Stimulated activated CD4-positive, alpha-beta T cell treated with anti-CD3 and anti-CD28 coated beads, Interleukin-4, amount 100 ng/mL, for 1 hour (primary cell): ENCODE measurements at regions not wholly inside any gene's neighbourhood (a gene's known extent, or its start where the extent isn't known, plus 50 kb on each side); places are given as distances from the start of the nearest gene placed in this dataset.

Source experiments
- DNase-seq: peaks from one replicate; pipeline ENCODE4 v3.0.0-alpha.2; 2020

- DNase-seq: no peak
Measured at GRCh38 chr2:121036226-121036692, 248.7 kb downstream of the TFCP2L1 start.

- no peak for DNase-seq
Measured at GRCh38 chr2:121037480-121037879, 247.5 kb downstream of the TFCP2L1 start.

DNA sequence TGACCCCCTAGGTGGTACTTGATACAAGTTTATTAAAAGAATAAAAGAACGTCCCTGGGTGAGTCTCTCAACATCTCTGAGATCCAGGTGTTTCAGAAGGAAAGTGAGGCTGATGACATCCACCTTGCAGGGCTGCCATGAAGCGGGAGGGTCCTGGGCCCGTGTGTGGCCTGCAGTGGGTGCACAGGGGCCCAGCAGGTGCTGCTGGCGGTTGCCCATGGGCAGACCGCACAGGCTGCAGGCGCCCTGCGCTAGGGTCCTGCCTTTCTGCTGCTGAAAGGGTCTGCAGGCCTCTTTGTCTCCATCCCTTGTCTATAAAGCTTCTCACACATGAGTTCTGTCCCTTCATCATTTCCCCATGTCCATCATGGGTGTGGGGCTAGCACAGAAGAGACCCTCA, 247.0 kb downstream of the TFCP2L1 start:
- DNase-seq: no peak

DNA sequence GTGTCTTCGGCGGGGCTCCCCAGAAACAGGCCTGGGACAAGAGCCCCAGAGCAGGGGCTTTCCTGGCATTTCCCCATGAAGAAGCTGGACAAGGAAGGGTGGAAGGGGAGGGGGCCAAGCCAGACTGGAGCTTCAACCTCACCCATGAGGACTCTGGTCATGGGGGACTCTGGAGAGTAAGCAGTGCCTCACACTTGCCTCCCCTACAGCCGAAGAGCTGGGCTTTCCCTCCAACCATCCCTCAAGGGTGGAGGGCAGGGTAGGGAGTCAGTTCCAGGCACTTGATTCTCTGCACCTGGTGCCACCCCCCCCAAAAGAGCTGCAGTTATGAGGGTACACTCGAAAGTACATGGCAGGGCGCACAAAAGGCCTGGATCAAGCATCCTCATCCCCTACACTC, 246.6 kb downstream of the TFCP2L1 start:
- DNase-seq: no peak

DNA sequence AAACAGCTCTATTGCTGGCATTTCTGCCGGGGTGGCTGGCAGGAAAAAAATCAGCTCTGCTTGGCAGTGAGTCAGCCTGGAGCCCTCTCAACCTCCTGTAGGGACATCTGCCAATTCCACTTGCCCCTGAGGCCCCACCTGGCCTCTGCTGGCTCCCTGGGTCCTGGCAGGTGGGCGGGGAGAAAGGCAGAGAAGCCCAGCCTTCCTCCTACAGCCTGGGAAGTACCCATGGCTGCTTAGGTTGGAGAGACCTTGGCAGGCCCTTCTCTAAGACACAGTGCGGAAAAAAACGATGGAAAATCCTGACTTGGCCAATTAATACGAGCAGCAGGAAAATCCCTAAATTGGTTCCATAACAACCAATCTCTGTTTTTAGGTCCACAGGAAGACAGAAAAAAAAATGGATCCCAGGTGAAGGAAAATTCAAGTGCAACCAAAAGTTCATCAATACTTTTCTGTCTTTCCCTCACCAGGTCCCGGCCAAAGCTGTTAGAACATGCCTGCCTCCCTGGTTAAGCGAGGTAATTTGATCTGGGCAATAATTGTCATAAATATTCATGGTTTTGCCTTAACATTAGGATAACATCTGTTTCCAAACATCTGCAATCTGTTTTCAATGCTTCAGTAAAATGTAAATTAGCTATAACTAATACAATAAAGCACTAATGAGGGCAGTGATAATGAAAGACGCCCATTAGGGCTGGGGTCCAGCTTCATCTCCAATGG, 245.9 kb downstream of the TFCP2L1 start:
- DNase-seq: no peak

DNA sequence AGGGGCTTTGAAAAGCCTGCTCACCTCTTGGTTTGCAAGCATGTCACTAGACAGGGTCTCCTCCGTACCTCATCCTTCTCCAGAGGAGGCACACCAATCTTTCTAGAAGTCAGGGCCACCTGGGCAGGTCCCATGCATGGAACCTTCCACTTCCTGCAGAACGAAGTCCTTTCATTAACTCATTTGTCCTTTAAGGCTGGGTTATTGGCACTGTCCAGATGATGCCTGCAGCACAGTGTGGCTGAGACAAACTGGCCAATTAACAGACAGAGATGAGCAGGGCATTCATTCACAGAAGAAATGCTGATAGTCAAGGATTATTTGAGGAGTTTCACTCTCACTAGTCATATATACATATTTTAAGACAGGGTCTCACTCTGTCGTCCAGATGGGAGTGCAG, 245.3 kb downstream of the TFCP2L1 start:
- DNase-seq: no peak

DNA sequence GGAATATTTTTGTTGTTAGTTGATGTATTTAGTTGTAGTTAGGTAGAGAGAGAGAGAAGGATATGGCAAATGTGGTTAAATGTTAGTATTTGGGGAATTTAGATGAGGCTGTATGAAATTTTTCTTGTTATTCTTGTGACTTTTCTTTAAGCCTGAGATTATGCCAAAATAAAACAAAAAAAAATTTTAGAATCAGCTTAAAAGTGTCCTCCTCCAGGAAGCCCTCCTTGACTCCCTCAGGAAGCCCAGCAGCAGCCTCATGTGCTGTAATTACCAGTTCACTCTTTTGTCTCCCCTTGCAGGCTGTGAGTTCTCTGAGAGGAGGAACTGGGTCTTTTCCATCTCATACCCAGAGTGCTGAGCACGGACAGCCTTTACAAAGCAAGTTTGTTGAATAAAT, 243.5 kb downstream of the TFCP2L1 start:
- DNase-seq: no peak

DNA sequence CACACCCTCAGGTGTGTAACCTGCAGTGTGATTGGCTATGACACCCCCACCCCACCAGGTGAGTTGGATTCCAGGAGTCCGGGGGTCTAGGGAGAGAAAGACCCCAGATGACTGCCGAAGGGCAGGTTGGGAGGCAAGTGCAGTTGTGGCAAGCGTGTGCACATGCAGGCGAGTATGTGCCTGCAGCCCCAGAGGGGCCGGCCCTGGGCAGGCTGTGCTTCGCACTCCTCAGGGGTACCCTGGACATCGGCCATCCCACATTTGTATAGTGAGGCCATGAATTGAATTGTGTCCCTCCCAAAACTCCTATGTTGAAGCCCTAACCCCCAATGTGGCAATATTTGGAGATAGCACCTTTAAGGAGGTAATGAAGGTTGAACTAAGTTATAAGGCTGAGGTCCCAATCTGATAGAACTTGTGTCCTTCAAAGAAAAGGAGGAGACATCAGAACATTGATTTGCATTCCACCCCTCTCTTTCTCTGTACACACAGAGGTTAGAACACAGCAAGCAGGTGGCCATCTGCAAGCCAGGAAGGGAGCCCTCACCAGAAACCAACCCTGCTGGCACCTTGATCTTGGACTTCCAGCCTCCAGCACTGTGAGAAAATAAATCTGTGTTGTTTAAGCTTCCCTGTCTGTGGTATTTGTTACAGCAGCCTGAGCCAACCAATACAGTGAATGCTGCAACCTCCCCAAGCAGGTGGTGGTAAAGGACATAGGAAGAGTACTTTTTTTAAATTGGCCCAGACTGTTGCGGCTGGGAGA, 241.8 kb downstream of the TFCP2L1 start:
- DNase-seq: no peak

GRCh38 chr2:121043827-121044222, 241.2 kb downstream of the TFCP2L1 start:
- DNase-seq: no peak

DNA sequence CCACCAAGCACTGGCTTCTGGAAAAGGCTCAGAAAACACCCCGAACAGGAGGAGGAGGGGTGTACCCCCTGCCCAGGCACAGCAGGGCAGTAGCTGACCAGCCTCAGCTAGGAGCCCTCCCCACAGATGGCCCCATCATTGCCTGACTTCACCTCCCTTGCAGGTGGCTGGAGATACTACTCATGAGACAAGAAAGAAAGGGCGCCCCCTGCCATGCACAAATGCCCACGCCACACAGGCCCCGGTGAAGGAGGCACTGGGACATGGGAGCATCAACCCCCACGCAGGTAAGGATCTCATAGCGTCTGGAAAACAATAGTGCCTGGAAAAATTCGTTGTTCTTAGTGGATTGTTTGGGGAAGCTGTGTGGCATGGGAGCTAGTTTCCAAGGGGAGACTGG, 240.6 kb downstream of the TFCP2L1 start:
- no peak for DNase-seq

- no peak for DNase-seq
Measured at GRCh38 chr2:121045245-121045644, 239.8 kb downstream of the TFCP2L1 start.

DNA sequence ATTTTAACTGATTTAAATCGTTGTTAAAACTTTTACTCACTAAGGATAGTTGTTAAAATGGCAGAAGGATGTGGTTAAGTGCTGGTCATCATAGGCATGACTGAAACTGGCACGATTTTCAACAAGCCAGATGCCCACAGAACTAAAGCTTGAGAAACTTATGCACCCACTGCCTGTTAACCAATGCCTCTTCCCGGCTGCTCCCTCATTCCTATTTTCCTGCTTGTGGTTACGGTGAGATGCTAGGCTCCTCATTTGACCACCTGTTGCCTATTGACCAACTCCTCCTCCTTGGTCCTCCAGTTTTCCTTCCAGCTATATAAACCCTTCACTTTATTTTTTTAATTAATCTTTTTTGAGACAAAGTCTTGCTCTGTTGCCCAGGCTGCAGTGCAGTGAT, 238.7 kb downstream of the TFCP2L1 start:
- no peak for DNase-seq

- DNase-seq: no peak
Measured at GRCh38 chr2:121047383-121047782, 237.6 kb downstream of the TFCP2L1 start.

DNA sequence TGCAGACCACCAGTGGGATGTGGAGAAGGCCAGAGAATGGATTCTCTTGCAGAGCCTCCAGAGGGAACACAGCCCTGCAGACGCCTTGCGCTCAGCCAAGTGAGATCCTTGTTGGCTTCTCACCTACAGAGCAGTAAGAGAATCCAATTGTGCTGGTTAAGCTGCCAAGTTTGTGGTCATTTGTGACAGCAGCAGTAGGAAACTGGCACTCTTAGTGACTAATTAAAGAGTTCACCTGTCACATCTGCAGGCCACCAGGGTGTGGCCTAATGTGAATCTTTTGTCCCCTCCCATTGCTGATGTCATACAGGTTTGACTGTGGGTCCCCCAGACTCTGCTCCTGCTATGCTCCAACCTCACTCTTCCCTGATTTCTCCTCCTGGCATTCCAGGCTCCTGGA, 235.9 kb downstream of the TFCP2L1 start:
- DNase-seq: no peak

GRCh38 chr2:121049950-121050585, 234.9 kb downstream of the TFCP2L1 start:
- DNase-seq: no peak

DNA sequence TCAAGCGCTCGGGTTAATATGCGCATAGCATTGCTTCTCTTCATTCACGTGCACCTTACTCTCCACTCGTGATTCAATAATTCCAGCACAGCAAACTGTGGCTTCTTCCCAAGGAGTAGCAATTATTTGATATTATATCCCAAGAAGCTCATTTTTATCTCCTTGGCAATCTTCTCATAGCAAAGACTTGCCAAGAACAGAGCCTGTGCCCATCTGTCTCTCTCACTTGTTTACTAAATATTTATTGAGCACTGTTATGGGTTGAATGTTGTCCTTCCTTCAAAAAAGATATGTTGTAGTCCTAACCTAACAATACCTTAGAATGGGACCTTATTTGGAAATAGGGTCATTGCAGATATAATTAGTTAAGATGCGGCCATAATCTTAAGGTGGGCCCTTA, 233.7 kb downstream of the TFCP2L1 start:
- DNase-seq: no peak

DNA sequence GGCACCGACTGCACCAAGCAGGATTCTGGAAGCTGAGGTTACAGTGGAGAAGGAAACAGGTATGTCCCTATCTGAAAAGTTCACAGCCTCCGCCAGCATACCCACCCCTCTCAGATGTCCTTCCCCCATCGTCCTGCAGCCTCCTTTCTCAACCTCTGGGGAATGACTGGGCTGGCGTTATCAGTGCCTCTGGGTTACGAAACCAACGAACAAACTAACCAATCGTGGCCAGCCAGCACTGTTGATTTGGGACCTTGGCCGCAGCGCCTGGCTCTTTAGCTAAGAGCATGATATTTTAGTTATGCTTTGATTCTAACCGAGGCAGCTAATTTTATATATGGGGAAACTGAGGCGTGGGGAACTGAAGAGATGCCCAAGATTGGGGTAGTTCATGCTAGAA, 233.0 kb downstream of the TFCP2L1 start:
- DNase-seq: no peak

DNA sequence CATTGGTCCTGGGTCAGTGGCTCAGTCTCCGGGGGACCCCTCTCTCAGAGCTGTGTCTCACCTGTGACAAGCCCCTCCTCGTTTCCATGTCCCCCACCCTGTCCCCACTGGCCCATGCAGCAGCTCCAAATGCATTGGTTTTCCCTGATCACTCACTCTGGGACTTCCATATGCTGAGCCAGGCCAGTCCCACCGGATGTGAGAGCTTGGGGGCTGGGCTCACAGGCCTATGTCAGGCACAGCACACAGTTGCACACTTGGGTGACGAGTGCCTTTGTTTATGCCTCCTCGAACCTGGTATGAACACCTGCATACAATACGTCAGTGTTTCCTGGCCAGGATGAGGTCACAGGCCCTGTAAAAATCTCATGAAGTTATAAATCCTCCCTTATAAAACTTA, 232.5 kb downstream of the TFCP2L1 start:
- no peak for DNase-seq

- DNase-seq: no peak
Measured at GRCh38 chr2:121055088-121055487, 229.9 kb downstream of the TFCP2L1 start.

DNA sequence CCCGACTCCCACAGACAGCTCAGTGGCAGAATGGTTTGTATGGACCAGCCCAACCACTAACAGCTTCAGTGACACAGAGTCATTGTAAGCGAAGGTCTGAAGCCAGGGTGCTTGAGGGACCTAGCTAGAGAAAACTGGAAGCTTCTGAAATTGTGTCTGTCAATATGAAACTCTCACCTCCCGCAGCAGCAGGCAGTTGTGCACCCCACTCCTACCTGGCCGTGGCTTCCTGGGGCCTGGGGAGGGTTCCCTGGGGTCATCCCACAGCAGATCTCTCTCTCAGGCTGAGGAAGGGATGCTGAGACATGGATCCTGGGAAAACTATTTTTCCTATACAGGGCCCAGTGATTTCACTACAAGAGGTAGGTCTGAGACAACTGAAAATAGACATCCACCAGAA, 229.5 kb downstream of the TFCP2L1 start:
- DNase-seq: no peak

DNA sequence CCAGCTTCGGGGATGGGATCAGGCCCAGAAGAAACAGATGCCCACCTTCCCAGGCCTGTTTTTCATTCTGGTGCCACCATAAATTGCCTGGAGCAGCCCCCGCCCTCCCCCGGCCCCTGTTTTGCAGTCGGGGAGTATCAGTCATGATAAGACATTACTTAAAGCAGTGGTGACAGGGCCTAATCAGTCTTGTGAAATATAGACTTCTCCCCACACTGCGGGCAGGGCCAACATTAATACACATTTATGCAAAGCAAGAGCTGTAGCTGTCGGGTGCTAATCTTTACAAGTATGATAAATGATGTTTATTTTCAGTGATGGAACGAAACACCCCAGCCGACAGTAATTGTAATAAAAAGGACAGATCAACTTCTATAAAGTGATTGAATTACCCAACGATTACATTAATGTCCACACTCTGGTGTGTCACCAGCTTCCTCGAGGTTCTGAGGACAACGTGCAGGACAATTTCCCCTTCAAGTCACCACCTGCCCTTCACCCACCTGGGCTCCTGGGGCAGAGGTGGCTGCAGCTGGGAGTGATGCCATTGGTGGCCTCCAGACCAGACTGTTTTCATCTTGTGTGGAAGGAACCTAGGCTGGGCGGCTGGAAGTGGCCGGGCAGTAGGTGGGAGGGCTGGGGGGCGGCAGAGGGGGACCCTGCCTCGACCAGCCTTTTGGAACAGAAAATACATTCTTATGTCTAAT, 226.0 kb downstream of the TFCP2L1 start:
- DNase-seq: no peak

DNA sequence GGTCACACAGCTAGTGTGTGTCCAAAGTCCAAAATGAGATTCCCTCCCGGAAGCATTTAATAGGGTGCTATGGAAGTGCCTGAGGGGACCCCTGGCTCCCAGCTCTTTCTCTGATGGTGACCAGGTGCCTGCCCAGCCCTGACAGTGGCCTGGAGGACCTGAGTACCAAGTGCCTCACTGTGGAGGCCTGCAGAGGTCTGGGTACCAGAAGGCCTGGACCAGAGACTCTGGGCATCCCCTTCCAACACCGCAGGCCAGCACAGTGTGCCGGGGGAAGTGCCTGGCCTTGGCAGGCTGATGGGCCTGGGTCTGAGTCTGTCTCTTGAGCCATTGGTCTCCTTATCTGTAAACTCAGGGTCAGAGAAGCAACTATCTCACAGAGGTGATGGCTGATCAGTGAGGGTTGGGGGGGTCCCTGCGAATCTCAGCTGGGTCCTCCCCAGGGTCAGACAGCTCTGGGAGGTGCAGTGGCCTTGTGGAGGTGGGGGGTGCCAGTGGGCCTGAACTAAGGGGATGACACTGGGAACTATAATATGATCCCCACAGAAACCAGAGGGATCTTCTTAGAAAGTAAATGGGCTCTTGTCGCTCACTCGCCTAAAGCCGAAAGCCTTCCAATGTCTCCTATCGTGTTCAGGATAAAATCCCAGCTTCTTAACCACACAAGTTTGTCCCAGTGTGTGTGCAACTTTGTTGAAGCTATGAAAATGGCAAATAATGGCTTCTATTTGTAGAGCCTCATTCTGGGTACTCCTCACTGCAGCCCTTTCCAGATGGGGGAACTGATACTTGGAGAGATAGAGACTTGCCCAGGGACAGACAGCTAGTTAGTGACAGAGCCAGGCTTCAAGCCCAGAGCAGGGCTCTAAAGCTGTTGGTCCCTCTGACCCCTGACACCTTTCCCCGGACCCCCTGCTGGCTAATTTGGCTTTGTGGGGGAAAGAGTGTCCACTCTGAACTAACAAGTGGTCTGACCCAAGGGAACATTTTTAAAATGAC, 225.1 kb downstream of the TFCP2L1 start:
- no peak for DNase-seq
